Heart left ventricle (tissue), 16 donors: ENCODE measurements at regions not wholly inside any gene's neighbourhood (a gene's known extent, or its start where the extent isn't known, plus 50 kb on each side); places are given as distances from the start of the nearest gene placed in this dataset.

ENCODE experiments used
- ATAC-seq, 4 donors: fragments of 200-7000 bp; cut with Tn5 transposase; one replicate each; pipeline ENCODE4 v1.9.1; 2020 to 2022; ENCODE audit warnings: moderate library complexity in 4 of 4, mild to moderate bottlenecking in 3 of 4, moderate number of reproducible peaks in 1 of 4
- DNase-seq, 5 donors: peaks; one replicate each; pipeline ENCODE4 v3.0.0-alpha.2; 2020
- H3K27ac ChIP-seq, 12 donors: fragments of 200-600 bp; sonication (generic) in 4 of 12; one replicate each; pipeline versions ENCODE4 v1.5.0 to v1.8.0; 2016 to 2022; ENCODE audit warnings: mild to moderate bottlenecking in 2 of 12
- H3K27me3 ChIP-seq, 9 donors: fragments of 200-600 bp; sonication (generic) in 2 of 9; one replicate each; pipeline versions ENCODE4 v1.5.1 to v1.8.0; 2016 to 2022; ENCODE audit warnings: mild to moderate bottlenecking in 3 of 9
- H3K36me3 ChIP-seq, 9 donors: fragments of 200-600 bp; sonication (generic) in 2 of 9; one replicate each; pipeline versions ENCODE4 v1.5.0 to v1.8.0; 2018 to 2022; ENCODE audit warnings: mild to moderate bottlenecking in 2 of 9
- H3K4me1 ChIP-seq, 12 donors: fragments of 200-600 bp; sonication (generic) in 4 of 12; one replicate each; pipeline versions ENCODE4 v1.5.0 to v1.8.0; 2016 to 2022; ENCODE audit warnings: mild to moderate bottlenecking in 3 of 12
- H3K4me3 ChIP-seq, 12 donors: fragments of 200-600 bp; sonication (generic) in 4 of 12; one replicate each; pipeline versions ENCODE4 v1.5.0 to v1.8.0; 2017 to 2022; ENCODE audit warnings: mild to moderate bottlenecking in 9 of 12, moderate library complexity in 4 of 12
- H3K9me3 ChIP-seq, 12 donors: fragments of 200-600 bp; sonication (generic) in 4 of 12; one replicate each; pipeline versions ENCODE4 v1.5.0 to v1.8.0; 2016 to 2022; ENCODE audit warnings: mild to moderate bottlenecking in 1 of 12
- POLR2A ChIP-seq, 2 donors: fragments of 450-650 bp; IDR thresholded peaks; one replicate each; pipeline ENCODE4 v1.6.1; 2017; ENCODE audit warnings: antibody characterized with exemption in 2 of 2, mild to moderate bottlenecking in 2 of 2, moderate library complexity in 2 of 2
- WGBS, 4 donors: extraction: QIAGEN DNeasy Blood & Tissue Kit in 2 of 4; methylation state at CpG; one replicate each; pipeline versions ENCODE4 v1.1.5 to v1.1.7; 2013 to 2018; 5-methylcytosine and 5-hydroxymethylcytosine counted together
- intact Hi-C, 10 donors: fragments of 100-400 bp; cut with DNase I; formaldehyde crosslinking; loops; one replicate each; pipeline versions ENCODE4 v1.11.1 to v1.14.2; 2022
- TF ChIP-seq, protein P1 (sequence below), 12 donors: fragments of 200-600 bp; sonication (generic) in 4 of 12; IDR thresholded peaks; one replicate each; pipeline versions ENCODE4 v1.5.0 to v1.8.0; 2018 to 2022; ENCODE audit warnings: antibody characterized with exemption in 12 of 12, mild to moderate bottlenecking in 5 of 12
- donor health status: ischemic (EF 13 %, LVEDD 7.1; RV severe dilation, severe dysfunction).
- donor health status: healthy with polysubstance abuse.
- donor health status: DM: no; HTN: yes; CAD: no.
- donor health status: DM: no; HTN: no; CAD: no.
- donor health status: ischemic (EF 25% LVEDD 6.9; RV normal size, moderate dysfunction).
- donor health status: ischemic (EF 25% LVEDD 5.7; RV mildly dilated, moderate dysfunction).
- donor health status: healthy.
- donor health status: DM: yes; HTN: yes; CAD: no.
- donor health status: ischemic (EF 35%, LVEDD 5.7; RV mildly dilated, moderate dysfunction).
- donor health status: nonischemic (EF 11% LVEDD 7.7; RV severe dilation, severe dysfunction).
- donor health status: DM: yes; HTN: yes; CAD: no.
- donor health status: PGD.
- donor health status: ischemic (EF 29% LVEDD 5.4; RV normal size, mild dysfunction).
- donor health status: nonischemic (EF 23%, LVEDD 6.1; RV moderate dilation, normal function).

DNA sequence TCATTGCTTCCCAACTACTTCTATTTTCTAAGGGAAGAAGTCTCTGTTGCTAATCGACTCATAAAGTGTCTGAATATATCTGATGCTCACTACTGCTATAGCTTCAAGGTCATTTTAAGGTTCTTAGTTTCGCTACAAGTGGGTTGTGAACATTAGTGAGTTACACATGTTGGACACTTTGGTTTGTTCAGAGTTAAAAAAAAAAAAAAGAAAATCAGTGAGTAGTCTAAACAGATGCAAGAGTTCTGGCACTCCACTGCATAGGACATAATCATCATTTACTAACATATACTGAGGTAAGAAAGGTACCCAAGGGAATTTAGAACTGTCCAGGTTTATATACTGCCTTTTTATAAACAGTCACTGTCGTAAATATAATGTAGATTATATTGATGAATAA lies 108.8 kb downstream of the KLF12 start:
- Histone ChIP-seq H3K27ac (no peak overlapping the region), H3K27me3 (no peaks in the 10 kb centered on the region), H3K36me3 (no peaks in the 10 kb centered on the region), H3K9me3 (no peaks in the 10 kb centered on the region), H3K4me3 (no peak overlapping the region), H3K4me1 (peaks cover 0 to 44% (median 25%) of the 10 kb centered on the region in 12 donors)
- no peak for TF ChIP-seq POLR2A (IDR thresholded peaks at IDR 0.05)
- TF ChIP-seq, protein P1, sequence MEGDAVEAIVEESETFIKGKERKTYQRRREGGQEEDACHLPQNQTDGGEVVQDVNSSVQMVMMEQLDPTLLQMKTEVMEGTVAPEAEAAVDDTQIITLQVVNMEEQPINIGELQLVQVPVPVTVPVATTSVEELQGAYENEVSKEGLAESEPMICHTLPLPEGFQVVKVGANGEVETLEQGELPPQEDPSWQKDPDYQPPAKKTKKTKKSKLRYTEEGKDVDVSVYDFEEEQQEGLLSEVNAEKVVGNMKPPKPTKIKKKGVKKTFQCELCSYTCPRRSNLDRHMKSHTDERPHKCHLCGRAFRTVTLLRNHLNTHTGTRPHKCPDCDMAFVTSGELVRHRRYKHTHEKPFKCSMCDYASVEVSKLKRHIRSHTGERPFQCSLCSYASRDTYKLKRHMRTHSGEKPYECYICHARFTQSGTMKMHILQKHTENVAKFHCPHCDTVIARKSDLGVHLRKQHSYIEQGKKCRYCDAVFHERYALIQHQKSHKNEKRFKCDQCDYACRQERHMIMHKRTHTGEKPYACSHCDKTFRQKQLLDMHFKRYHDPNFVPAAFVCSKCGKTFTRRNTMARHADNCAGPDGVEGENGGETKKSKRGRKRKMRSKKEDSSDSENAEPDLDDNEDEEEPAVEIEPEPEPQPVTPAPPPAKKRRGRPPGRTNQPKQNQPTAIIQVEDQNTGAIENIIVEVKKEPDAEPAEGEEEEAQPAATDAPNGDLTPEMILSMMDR (IDR thresholded peaks at IDR 0.05) = no peak
- DNase-seq (no peak), ATAC-seq (no peak)
- intact Hi-C loops = loop anchor here in 2 of 10 donors (10.0 kb wide), 1 partner anchor 259 kb away; no protein-coding TSS in a partner anchor
- 68 to 81% (median 77%) methylated on average over 3 of the region's 3 CpGs for WGBS, 4 donors

DNA sequence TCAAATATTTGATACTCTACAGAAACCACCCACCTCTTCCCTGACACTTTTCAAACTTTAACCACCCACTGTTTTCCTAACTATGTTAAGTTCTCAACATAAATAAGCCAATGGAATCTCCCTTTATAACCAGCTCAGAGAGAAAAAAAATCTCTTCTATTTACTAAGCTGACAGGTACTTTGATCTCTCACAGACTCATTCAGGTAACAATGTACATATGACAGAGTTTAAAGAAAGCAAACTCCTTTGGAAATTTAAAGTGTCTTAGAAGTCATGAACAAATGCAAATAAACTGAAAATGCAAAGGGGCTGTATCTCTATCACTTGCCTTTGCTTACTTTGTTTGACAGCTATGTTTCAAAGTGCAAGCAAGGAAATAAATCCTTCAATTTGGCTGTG lies 109.3 kb downstream of the KLF12 start:
- H3K36me3 ChIP-seq = no peaks in the 10 kb centered on the region

DNA sequence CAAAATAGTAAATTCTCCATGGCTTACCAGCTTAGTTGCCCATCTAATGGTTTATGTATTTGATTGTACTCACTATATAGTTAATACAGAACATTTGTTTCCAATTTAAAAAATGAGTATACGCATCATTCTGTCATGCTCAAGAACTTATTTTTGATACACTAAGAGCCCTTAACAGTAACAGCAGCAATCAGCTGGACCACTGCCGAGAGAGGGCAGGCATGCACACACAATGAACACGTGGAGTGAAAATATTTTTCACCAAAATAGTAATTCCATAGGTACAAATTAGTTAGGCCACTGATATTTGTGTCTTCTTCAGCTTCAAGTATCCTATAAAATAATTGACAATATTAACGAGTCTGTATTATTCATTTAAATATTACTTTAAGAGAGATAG lies 109.9 kb downstream of the KLF12 start:
- peak in 3 of 4 donors; percentile 33 to 42 (median 39) for ATAC-seq
- DNase-seq = peak in 1 of 5 donors; percentile 28
- peaks cover 0 to 34% (median 16%) of the 10 kb centered on the region in 12 donors for H3K4me1 ChIP-seq
- no peaks in the 10 kb centered on the region for H3K36me3 ChIP-seq
- intact Hi-C loops = loop anchor here in 3 of 10 donors (5.0 to 10.0 kb wide), 2 partner anchors 260 to 263 kb away; no protein-coding TSS in a partner anchor
- WGBS, 4 donors = 56 to 60% (median 58%) methylated on average over 4 of the region's 4 CpGs
- no peak overlapping the region for H3K27ac ChIP-seq
- no peaks in the 10 kb centered on the region for H3K27me3 ChIP-seq
- H3K4me3 ChIP-seq = no peak overlapping the region
- no peaks in the 10 kb centered on the region for H3K9me3 ChIP-seq
- TF ChIP-seq, protein P1 (IDR thresholded peaks at IDR 0.05) = peak in 4 of 12 donors; percentile 5 to 19 (median 16)
- no peak for TF ChIP-seq POLR2A (IDR thresholded peaks at IDR 0.05)

More for the DNA sequence above, 109.3 kb downstream of the KLF12 start:
- intact Hi-C loops = loop anchor here in 3 of 10 donors (5.0 to 10.0 kb wide), 2 partner anchors 260 to 262 kb away; no protein-coding TSS in a partner anchor
- H3K4me1 ChIP-seq = peaks cover 0 to 39% (median 21%) of the 10 kb centered on the region in 12 donors
- ATAC-seq (no peak), DNase-seq (no peak)
- H3K9me3 ChIP-seq = no peaks in the 10 kb centered on the region
- H3K4me3 ChIP-seq = no peak overlapping the region
- no peaks in the 10 kb centered on the region for H3K27me3 ChIP-seq
- no peak for TF ChIP-seq POLR2A (IDR thresholded peaks at IDR 0.05)
- TF ChIP-seq, protein P1 (IDR thresholded peaks at IDR 0.05) = no peak
- H3K27ac ChIP-seq = no peak overlapping the region

DNA sequence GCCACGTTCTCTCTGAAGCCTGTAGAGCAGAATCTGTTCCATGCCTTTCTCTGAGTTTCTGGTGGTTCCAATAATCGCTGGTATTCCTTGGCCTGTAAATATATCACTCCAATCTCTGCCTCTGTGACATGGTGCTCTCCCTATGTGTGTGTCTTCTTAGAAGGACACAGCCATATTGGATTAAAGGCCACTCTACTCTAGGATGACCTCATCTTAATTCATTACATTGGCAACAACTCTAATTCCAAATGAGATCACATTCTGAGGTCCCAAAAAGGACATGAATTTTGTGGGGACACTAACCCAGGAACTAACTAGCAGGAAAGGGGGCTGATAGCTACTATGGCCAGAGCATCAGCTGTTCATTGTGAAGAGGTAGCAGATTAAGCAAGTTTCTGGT lies 110.7 kb downstream of the KLF12 start:
- peaks cover 0 to 32% (median 15%) of the 10 kb centered on the region in 12 donors for H3K4me1 ChIP-seq
- no peak overlapping the region for H3K4me3 ChIP-seq
- no peaks in the 10 kb centered on the region for H3K36me3 ChIP-seq
- H3K27ac ChIP-seq = no peak overlapping the region
- H3K27me3 ChIP-seq = no peaks in the 10 kb centered on the region
- WGBS, 4 donors = 92 to 99% (median 97%) methylated on average over 2 of the region's 2 CpGs
- peak in 1 of 4 donors; percentile 22 for ATAC-seq
- no peaks in the 10 kb centered on the region for H3K9me3 ChIP-seq
- intact Hi-C loops = loop anchor here in 3 of 10 donors (5.0 to 10.0 kb wide), 2 partner anchors 261 to 264 kb away; no protein-coding TSS in a partner anchor
- TF ChIP-seq, protein P1 (IDR thresholded peaks at IDR 0.05) = no peak
- no peak for TF ChIP-seq POLR2A (IDR thresholded peaks at IDR 0.05)
- DNase-seq = no peak
